AG08395 (cell line): ENCODE measurements at regions not wholly inside any gene's neighbourhood (a gene's known extent, or its start where the extent isn't known, plus 50 kb on each side); places are given as distances from the start of the nearest gene placed in this dataset.
A peak's percentile ranks its signal among the peaks of the same experiment; 100 is the strongest.

Experiments used
- DNase-seq: peaks from one replicate; pipeline ENCODE4 v3.0.0; 2012; ENCODE audit warnings: mixed read lengths, low spot score

GRCh38 chr5:145506185-145506850, 328.8 kb downstream of the PRELID2 start:
- no peak for DNase-seq

- no peak for DNase-seq
Measured at GRCh38 chr5:145502906-145503305, 332.2 kb downstream of the PRELID2 start.

GRCh38 chr5:145500710-145501109, 334.4 kb downstream of the PRELID2 start:
- DNase-seq, result no peak

- DNase-seq, result peak; percentile 5
Measured at GRCh38 chr5:145499483-145499882, 335.7 kb downstream of the PRELID2 start.

GRCh38 chr5:145497052-145497451, 338.1 kb downstream of the PRELID2 start:
- no peak for DNase-seq

- DNase-seq, result peak; percentile 53
Measured at GRCh38 chr5:145495741-145496140, 339.4 kb downstream of the PRELID2 start.

- DNase-seq, result no peak
Measured at GRCh38 chr5:145495196-145495595, 339.9 kb downstream of the PRELID2 start.

- no peak for DNase-seq
Measured at GRCh38 chr5:145493435-145493834, 341.7 kb downstream of the PRELID2 start.

- DNase-seq, result no peak
Measured at GRCh38 chr5:145489516-145489915, 345.6 kb downstream of the PRELID2 start.

- peak; percentile 70 for DNase-seq
Measured at GRCh38 chr5:145484158-145484557, 351.0 kb downstream of the PRELID2 start.

GRCh38 chr5:145483212-145483611, 351.9 kb downstream of the PRELID2 start:
- DNase-seq, result peak; percentile 51

GRCh38 chr5:145479857-145480256, 355.3 kb downstream of the PRELID2 start:
- no peak for DNase-seq

GRCh38 chr5:145479271-145479670, 355.9 kb downstream of the PRELID2 start:
- DNase-seq, result no peak

- no peak for DNase-seq
Measured at GRCh38 chr5:145478651-145479050, 356.5 kb downstream of the PRELID2 start.

GRCh38 chr5:145473042-145473642, 362.0 kb downstream of the PRELID2 start:
- DNase-seq, result no peak

- DNase-seq, result no peak
Measured at GRCh38 chr5:145471831-145472612, 363.1 kb downstream of the PRELID2 start.

- DNase-seq, result no peak
Measured at GRCh38 chr5:145471026-145471425, 364.1 kb downstream of the PRELID2 start.

GRCh38 chr5:145470396-145470979, 364.7 kb downstream of the PRELID2 start:
- no peak for DNase-seq

GRCh38 chr5:145467446-145467845, 367.7 kb downstream of the PRELID2 start:
- no peak for DNase-seq

GRCh38 chr5:145466533-145466932, 368.6 kb downstream of the PRELID2 start:
- DNase-seq, result no peak

- DNase-seq, result no peak
Measured at GRCh38 chr5:145465474-145466263, 369.5 kb downstream of the PRELID2 start.

- DNase-seq, result no peak
Measured at GRCh38 chr5:145464171-145464570, 371.0 kb downstream of the PRELID2 start.
